Esophagus muscularis mucosa (tissue), 2 donors: ENCODE measurements at regions not wholly inside any gene's neighbourhood (a gene's known extent, or its start where the extent isn't known, plus 50 kb on each side); places are given as distances from the start of the nearest gene placed in this dataset.

Experiments used
- EP300 ChIP-seq: sonication (generic); formaldehyde crosslinking; IDR thresholded peaks from one replicate; pipeline ENCODE4 v1.6.1; 2017; ENCODE audit warnings: antibody characterized with exemption
- POLR2A ChIP-seq: fragments of 450-650 bp; IDR thresholded peaks from one replicate; pipeline ENCODE4 v1.6.1; 2017; ENCODE audit warnings: antibody characterized with exemption, moderate library complexity, mild to moderate bottlenecking, low read depth

DNA sequence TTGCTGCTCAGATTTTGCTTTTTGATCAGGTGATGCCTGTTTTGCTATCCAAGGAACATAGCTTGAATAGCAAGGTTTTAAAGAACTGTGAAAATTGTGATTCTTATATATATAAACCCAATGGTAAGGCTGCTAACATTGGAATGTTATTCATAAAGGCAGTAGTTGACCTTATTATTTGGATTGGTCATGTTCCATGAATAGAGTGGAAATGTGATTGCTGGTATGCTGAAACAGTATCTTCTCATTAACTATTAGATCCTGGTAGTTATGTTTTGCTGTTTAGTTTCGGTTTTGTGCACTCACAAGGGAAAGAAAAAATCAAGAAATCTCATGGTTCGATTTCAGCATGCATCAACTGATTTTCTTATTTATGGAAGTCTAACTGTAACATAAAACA is 78.7 kb upstream of the NPHP3 start:
- no peak for TF ChIP-seq POLR2A
- no peak for TF ChIP-seq EP300
